GM19240 (cell line): ENCODE measurements at regions not wholly inside any gene's neighbourhood (a gene's known extent, or its start where the extent isn't known, plus 50 kb on each side); places are given as distances from the start of the nearest gene placed in this dataset.
"Not testable (repeated sequence)": the region's sequence is repeated elsewhere in the genome, so short reads cannot be mapped to it uniquely, and the experiment has no call there.

Experiments
- DNase-seq: peaks from one replicate; pipeline ENCODE4 v3.0.0; 2011; ENCODE audit warnings: low spot score; ENCODE audit not compliant: insufficient read length

- not testable (repeated sequence) for DNase-seq
Observed at GRCh38 chr3:192968901-192969300, 51.2 kb upstream of the MB21D2 start.

- DNase-seq = no peak
Observed at GRCh38 chr3:192980632-192981031, 63.0 kb upstream of the MB21D2 start.

- no peak for DNase-seq
Observed at GRCh38 chr3:192986379-192986778, 68.7 kb upstream of the MB21D2 start.

GRCh38 chr3:192991356-192991755 is 73.7 kb upstream of the MB21D2 start:
- DNase-seq = no peak

GRCh38 chr3:192992361-192992760 is 74.7 kb upstream of the MB21D2 start:
- DNase-seq = no peak

GRCh38 chr3:192993411-192993810 is 75.8 kb upstream of the MB21D2 start:
- DNase-seq = no peak

- not testable (repeated sequence) for DNase-seq
Observed at GRCh38 chr3:193001113-193001512, 83.5 kb upstream of the MB21D2 start.

- DNase-seq = not testable (repeated sequence)
Observed at GRCh38 chr3:193003624-193004023, 86.0 kb upstream of the MB21D2 start.

GRCh38 chr3:193008654-193009053 is 91.0 kb upstream of the MB21D2 start:
- no peak for DNase-seq

GRCh38 chr3:193010191-193010590 is 92.5 kb upstream of the MB21D2 start:
- no peak for DNase-seq

GRCh38 chr3:193011958-193012357 is 94.3 kb upstream of the MB21D2 start:
- DNase-seq = no peak

- no peak for DNase-seq
Observed at GRCh38 chr3:193014902-193015301, 97.2 kb upstream of the MB21D2 start.

GRCh38 chr3:193016437-193016901 is 98.8 kb upstream of the MB21D2 start:
- no peak for DNase-seq

GRCh38 chr3:193021506-193022010 is 103.9 kb upstream of the MB21D2 start:
- no peak for DNase-seq

- DNase-seq = no peak
Observed at GRCh38 chr3:193023218-193023617, 105.6 kb upstream of the MB21D2 start.

GRCh38 chr3:193028258-193028657 is 110.6 kb upstream of the MB21D2 start:
- DNase-seq = no peak

GRCh38 chr3:193029800-193030199 is 112.1 kb upstream of the MB21D2 start:
- no peak for DNase-seq

- no peak for DNase-seq
Observed at GRCh38 chr3:193030276-193030675, 112.6 kb upstream of the MB21D2 start.

- no peak for DNase-seq
Observed at GRCh38 chr3:193031911-193032310, 114.3 kb upstream of the MB21D2 start.

- DNase-seq = no peak
Observed at GRCh38 chr3:193033226-193033780, 115.6 kb upstream of the MB21D2 start.

- DNase-seq = not testable (repeated sequence)
Observed at GRCh38 chr3:193037828-193038227, 120.2 kb upstream of the MB21D2 start.

GRCh38 chr3:193039058-193039457 is 121.4 kb upstream of the MB21D2 start:
- no peak for DNase-seq

GRCh38 chr3:193040836-193041672 is 123.4 kb upstream of the MB21D2 start:
- DNase-seq = peak; percentile 8
